Uterus (tissue), 2 donors: ENCODE measurements at regions not wholly inside any gene's neighbourhood (a gene's known extent, or its start where the extent isn't known, plus 50 kb on each side); places are given as distances from the start of the nearest gene placed in this dataset.

Experiments used
- CTCF ChIP-seq, 4 experiments: fragments of 200-600 bp in 2 of 4; fragments of 450-650 bp in 2 of 4; sonication (generic) in 2 of 4; IDR thresholded peaks; one replicate each; pipeline ENCODE4 v1.5.1; 2016 to 2019; ENCODE audit warnings: antibody characterized with exemption in 4 of 4, mild to moderate bottlenecking in 2 of 4, moderate library complexity in 1 of 4
- POLR2A ChIP-seq, 2 donors: fragments of 450-650 bp; IDR thresholded peaks; one replicate each; pipeline ENCODE4 v1.6.1; 2016; ENCODE audit warnings: antibody characterized with exemption in 2 of 2, mild to moderate bottlenecking in 1 of 2, moderate library complexity in 1 of 2

- TF ChIP-seq CTCF (IDR thresholded peaks at IDR 0.05) (no peak), POLR2A (IDR thresholded peaks at IDR 0.05) (no peak)
These were observed 696.9 kb downstream of the PCDH7 start for GRCh38 chr4:31417040-31417439.
